ENCODE measurements at regions not wholly inside any gene's neighbourhood (a gene's known extent, or its start where the extent isn't known, plus 50 kb on each side); places are given as distances from the start of the nearest gene placed in this dataset.

GRCh38 chr4:180465364-180465763, 1777.8 kb upstream of the TENM3 start:
- DNase-seq = no peak

DNA sequence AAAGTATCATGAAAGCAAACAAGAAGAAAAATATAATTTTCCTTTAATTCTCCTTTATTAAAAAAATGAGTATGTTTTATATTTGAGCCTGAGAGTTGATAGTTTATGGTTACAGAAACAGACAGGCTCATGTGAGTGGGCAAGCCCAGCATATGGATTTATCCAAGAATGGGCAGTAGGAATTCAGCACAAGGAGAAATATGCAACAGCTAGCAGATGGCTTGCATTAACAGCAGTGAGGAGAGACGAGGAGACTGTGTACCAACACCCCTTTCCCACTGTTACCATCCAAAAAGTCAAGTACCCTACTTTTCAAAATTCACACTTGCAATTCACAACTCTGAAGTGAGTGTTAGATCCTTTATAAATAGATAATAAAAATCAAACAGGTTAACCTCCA, 1760.2 kb upstream of the TENM3 start:
- DNase-seq = no peak

DNA sequence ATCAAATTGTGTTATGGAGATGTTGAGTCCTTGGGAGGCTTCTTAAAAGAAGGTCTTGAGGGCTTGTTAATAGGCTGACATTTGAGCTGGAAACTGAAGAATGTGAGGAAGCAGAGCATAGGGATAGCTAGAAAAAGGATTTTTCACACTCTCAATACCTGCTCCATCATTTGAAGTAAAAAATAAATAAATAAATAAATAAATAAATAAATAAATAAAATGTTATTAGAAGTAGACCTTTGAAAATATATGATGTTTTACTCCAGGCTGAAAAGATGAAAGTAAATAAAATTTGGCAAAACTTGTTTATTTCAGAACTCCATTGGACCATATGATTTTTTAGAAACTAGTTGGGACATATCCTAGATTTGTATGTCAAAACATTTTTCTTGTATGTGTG, 1757.8 kb upstream of the TENM3 start:
- no peak for DNase-seq

DNA sequence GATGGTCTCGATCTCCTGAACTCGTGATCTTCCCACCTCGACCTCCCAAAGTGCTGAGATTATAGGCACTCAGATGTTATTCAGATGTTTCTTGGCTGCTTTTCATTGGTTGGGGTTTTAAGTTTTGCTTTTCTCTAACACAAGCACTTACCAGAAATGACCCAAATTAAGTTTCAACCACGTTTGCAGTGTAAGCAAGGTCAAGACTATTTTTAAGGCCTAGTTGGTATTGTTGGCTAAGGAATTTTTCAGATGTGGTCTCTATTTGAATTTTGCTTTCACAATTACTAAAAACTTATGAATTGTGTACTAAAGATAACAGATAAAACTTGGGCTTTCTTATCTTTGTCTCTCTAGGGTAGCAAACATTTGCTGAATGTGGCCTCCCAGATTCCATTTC, 1756.9 kb upstream of the TENM3 start:
- no peak for DNase-seq

DNA sequence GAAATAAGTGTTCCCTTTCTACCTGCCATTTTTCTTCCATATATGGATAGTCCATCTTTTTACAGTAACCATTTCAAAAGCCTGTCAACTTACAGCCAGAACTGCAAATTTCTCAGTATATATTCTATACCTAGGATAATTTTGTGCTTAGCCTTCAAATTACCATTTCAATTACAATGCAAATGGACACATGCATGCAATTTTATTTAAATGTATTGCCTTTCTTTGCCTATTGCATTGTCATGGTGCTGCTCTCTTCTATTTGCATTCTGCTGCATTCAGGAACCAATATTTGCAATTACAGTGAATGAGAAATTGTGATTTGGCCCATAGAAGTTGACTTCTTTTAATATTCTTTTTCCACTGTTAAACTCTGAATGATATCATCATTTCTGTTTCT, 1753.4 kb upstream of the TENM3 start:
- no peak for DNase-seq

DNA sequence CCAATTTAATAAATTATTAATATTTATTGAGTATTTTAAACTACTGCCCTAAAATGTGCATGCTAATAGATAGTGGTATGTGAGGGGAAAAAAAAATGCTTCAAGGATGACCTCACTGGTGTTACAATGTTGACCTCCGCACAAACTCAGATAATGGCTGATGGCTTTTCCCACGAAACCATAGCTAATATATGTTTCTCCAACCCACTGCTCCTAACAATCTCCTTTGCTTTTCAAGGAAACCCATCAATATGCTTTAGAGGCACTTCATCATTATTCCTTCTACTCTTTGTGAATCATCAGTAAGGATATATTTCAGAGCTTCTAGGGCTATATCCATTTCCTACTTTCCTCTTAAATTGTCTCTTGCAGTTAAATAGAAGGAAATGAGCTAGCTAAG, 1752.0 kb upstream of the TENM3 start:
- no peak for DNase-seq

GRCh38 chr4:180493299-180493698, 1749.9 kb upstream of the TENM3 start:
- no peak for DNase-seq

GRCh38 chr4:180500154-180500553, 1743.0 kb upstream of the TENM3 start:
- DNase-seq = no peak

- DNase-seq = no peak
Measured at GRCh38 chr4:180512801-180513475, 1730.3 kb upstream of the TENM3 start.

DNA sequence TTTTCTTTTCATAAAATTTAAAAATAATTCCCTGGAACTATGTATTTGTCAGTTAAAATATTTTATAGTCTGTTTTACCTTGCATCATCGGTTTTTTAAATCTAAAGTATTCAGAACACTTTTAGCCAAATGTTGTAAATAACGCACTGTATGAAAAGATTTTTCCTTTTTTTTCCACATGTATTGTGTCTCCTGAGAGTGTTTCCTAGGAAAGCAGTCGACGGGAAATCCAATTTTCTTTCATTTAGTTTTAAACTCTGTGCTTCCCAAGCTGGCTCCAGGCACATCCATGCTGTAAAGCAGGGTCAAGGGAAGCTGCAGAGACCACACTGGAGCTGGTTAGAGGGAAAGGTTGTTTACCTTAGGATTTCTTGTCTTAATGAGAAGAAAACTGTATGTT, 1724.3 kb upstream of the TENM3 start:
- no peak for DNase-seq

DNA sequence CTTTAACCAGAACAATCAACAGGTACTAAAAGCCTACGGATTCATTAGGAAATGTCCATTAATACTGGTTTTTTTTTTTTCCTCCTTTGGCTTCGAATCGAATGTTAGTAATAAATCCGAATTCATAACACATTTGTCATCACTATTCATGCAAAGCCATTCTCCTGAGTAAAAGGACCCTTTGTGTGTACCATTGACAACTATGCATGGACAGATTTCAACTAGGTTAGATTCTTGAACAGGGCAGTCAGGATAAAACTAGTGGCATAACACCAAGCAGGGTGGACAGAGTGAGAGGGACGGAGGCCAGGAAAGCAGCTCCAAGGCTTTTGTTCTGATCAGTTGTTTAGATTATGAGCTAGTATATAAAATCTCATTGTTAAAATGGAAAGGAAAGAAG, 1722.0 kb upstream of the TENM3 start:
- DNase-seq = no peak

- no peak for DNase-seq
Measured at GRCh38 chr4:180525523-180526077, 1717.6 kb upstream of the TENM3 start.

- DNase-seq = no peak
Measured at GRCh38 chr4:180528003-180528402, 1715.2 kb upstream of the TENM3 start.

DNA sequence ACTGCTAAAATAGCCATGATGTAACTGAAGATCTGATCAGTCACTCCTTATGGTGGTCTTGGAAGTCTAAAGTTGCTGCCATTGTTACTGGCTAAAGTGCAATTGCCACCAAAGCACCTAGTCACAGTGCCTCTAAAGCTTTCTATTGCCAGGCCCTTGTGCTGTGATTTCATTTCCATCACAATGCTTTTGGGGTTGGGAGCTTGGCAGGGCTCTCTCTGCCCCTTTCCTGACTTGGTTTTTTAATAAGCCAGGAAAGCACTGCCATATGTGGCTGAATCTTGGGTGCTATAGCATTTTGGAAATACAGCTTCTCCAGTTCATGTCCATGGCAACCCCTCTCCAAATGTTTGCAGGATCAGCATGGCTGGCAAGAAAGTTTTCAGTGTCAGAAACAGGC, 1712.4 kb upstream of the TENM3 start:
- no peak for DNase-seq

DNA sequence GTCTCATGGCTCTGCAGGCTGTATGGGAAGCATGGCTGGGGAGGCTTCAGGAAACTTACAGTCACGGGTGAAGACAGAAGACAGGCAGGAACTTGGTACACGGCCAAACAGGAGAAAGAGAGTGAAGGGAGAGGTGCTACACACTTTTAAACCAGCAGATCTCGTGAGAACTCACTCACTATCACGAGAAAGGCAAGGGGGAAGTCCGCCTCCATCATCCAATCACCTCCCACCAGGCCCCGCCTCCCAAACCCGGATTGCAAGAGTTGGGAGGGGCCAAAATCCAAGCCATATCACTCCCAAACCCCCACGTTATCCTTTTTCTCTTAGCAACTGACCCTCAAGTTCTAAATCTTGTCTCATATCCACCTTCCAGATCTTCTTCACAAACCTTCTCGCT, 1710.5 kb upstream of the TENM3 start:
- no peak for DNase-seq

DNA sequence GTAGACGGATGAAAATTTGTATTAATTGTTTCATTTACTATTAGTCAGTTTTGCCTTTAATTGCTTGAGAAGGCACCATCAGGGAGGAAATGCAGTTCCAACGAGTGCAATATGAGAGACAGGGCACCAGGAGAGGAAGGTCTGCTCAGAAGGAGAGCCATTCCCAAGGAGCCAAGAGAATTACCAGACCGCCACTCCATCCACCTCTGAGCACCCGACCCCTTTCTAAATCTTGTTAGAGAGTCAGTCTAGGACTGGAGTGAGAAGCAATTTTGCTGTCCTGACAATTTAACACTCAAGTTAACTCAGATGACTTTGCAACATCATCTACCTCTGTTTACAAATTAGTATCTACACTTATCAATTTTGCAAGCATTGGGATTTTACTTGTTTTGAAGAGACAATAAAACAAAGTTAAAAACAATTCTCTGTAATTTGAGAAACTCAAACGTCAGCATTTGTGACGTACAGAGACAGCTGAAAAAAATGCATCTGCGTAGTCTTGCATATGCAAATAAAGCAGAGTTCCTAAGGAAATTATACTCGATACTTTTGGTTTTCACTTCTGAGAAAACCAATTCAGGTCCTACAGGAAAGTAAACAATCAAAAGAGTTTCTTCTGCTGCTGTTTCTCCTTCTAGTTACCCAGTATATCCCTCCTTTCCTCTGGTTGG, 1704.7 kb upstream of the TENM3 start:
- no peak for DNase-seq

DNA sequence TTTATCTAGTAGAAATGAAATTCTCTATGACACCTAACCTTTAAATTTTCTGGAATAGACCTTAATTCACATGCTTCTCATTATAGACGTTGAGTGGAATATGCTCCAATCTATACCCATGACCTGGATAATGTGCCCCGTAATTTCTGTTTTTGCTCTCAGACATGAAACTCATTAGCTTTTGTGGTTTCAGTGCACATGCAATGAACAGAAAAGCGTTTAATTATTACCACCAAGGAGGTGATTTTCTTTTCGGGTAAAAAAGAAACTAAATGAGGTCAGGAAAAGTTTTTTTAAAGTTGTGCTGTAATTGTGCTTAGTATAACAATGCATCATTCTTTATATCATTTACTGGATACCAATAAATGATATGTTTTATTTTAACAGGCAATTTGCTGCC, 1703.9 kb upstream of the TENM3 start:
- no peak for DNase-seq

GRCh38 chr4:180541678-180542077, 1701.5 kb upstream of the TENM3 start:
- no peak for DNase-seq

- DNase-seq = peak; percentile 56
Measured at GRCh38 chr4:180542445-180543100, 1700.6 kb upstream of the TENM3 start.

DNA sequence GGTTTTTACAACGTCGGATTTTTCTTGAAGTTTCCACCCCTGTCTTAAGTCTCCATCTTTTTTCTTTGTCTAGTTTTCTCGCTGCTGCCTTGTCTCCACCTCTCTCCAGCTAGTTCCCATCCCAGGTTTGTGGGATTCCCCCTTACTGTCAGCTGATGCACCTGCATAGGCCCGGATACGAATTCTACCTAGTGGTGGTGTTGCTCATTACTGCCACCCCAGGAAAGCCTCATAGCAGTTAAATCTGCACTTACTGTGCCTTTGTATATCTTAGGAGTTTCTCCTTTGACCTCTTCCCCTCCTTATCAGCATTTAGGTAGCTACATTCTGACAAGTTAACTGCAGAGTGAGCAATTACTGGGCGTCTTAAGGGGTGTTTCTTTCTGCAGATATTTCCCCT, 1693.1 kb upstream of the TENM3 start:
- no peak for DNase-seq

GRCh38 chr4:180557348-180557747, 1685.9 kb upstream of the TENM3 start:
- DNase-seq = no peak

- no peak for DNase-seq
Measured at GRCh38 chr4:180557950-180558349, 1685.3 kb upstream of the TENM3 start.

GRCh38 chr4:180558427-180558826, 1684.8 kb upstream of the TENM3 start:
- no peak for DNase-seq

- DNase-seq = no peak
Measured at GRCh38 chr4:180560896-180561295, 1682.3 kb upstream of the TENM3 start.
